H1 (cell line): ENCODE measurements at regions not wholly inside any gene's neighbourhood (a gene's known extent, or its start where the extent isn't known, plus 50 kb on each side); places are given as distances from the start of the nearest gene placed in this dataset.

ENCODE experiments used
- CTCF ChIA-PET: fragments of 300-600 bp; sonication (Branson Sonifier 250); formaldehyde crosslinking; loops from one replicate; lab custom pipeline; 2021; ENCODE audit not compliant: partially characterized antibody; lab: Charles Lee
- POLR2A ChIA-PET: fragments of 300-600 bp; sonication (Branson Sonifier 250); formaldehyde crosslinking; loops from one replicate; lab custom pipeline; 2021; ENCODE audit warnings: inconsistent platforms; ENCODE audit not compliant: partially characterized antibody; lab: Charles Lee
- DNase-seq, 2 experiments: peaks; one replicate each; pipeline versions ENCODE4 v3.0.0 to v3.0.0-alpha.2; 2010 to 2022; ENCODE audit warnings: low spot score in 2 of 2, low read depth in 1 of 2, mixed read lengths in 1 of 2
- FAIRE-seq: peaks from 2 replicates; lab custom pipeline; 2011; peaks lifted over from hg19 to GRCh38; lab: Jason Lieb, UNC
- H2AFZ ChIP-seq: 2 replicates; pipeline ENCODE4 v1.8.1; 2012; ENCODE audit warnings: low read length, inconsistent platforms
- H2AK5ac ChIP-seq: 2 replicates; pipeline ENCODE4 v1.6.1; 2013; ENCODE audit warnings: low read depth, low read length
- H2BK120ac ChIP-seq: replicated peaks from 2 replicates; pipeline ENCODE3; 2013; ENCODE audit warnings: low read depth, low read length, inconsistent platforms
- H2BK12ac ChIP-seq: 2 replicates; pipeline ENCODE4 v1.6.1; 2013; ENCODE audit warnings: low read depth, low read length
- H2BK15ac ChIP-seq: 2 replicates; pipeline ENCODE4 v1.6.1; 2013; ENCODE audit warnings: low read length
- H2BK20ac ChIP-seq: 2 replicates; pipeline ENCODE4 v1.6.1; 2013; ENCODE audit warnings: low read length
- H2BK5ac ChIP-seq: 2 replicates; pipeline ENCODE4 v1.6.1; 2013; ENCODE audit warnings: low read depth, low read length
- H3K14ac ChIP-seq: 2 replicates; pipeline ENCODE4 v1.6.1; 2013; ENCODE audit warnings: inconsistent platforms; ENCODE audit not compliant: insufficient read length
- H3K18ac ChIP-seq: 2 replicates; pipeline ENCODE4 v1.6.1; 2013; ENCODE audit warnings: low read length; ENCODE audit errors: extremely low read depth
- H3K23ac ChIP-seq: 2 replicates; pipeline ENCODE4 v1.6.1; 2013; ENCODE audit warnings: inconsistent platforms; ENCODE audit not compliant: insufficient read length
- H3K23me2 ChIP-seq: 2 replicates; pipeline ENCODE4 v1.6.1; 2013; ENCODE audit warnings: low read depth, low read length
- H3K27ac ChIP-seq: 2 replicates; pipeline ENCODE4 v1.6.1; 2011; ENCODE audit warnings: low read depth, low read length, inconsistent platforms
- H3K27me3 ChIP-seq, 4 experiments: replicated peaks in 1 of 4; 1 replicate in 1 of 4; 2 replicates in 3 of 4; pipeline versions ENCODE4 v1.6.1 to v1.8.1; 2011 to 2013; ENCODE audit warnings: low read length in 3 of 4, mild to moderate bottlenecking in 3 of 4, inconsistent platforms in 2 of 4, mixed read lengths in 2 of 4, moderate library complexity in 1 of 4; ENCODE audit not compliant: control insufficient read depth in 3 of 4, insufficient read depth in 3 of 4; ENCODE audit errors: extremely low read depth in 1 of 4
- H3K36me3 ChIP-seq, 4 experiments: 2 replicates each; pipeline versions ENCODE4 v1.6.1 to v1.8.1; 2011 to 2013; ENCODE audit warnings: mild to moderate bottlenecking in 4 of 4, low read length in 3 of 4, moderate library complexity in 2 of 4, control low read depth in 1 of 4, inconsistent platforms in 1 of 4; ENCODE audit not compliant: insufficient read depth in 4 of 4, control insufficient read depth in 2 of 4
- H3K4ac ChIP-seq: replicated peaks from 2 replicates; pipeline ENCODE3; 2013; ENCODE audit warnings: low read length, low read depth, mixed read lengths, inconsistent platforms; ENCODE audit not compliant: insufficient read length
- H3K4me1 ChIP-seq, 4 experiments: replicated peaks in 1 of 4; 1 replicate in 1 of 4; 2 replicates in 3 of 4; pipeline versions ENCODE4 v1.6.1 to v1.8.1; 2011 to 2013; ENCODE audit warnings: low read length in 3 of 4, inconsistent platforms in 2 of 4, mixed read lengths in 1 of 4; ENCODE audit not compliant: insufficient read depth in 4 of 4, control insufficient read depth in 3 of 4
- H3K4me2 ChIP-seq, 2 experiments: 2 replicates each; pipeline versions ENCODE4 v1.6.1 to v1.8.1; 2011 to 2013; ENCODE audit warnings: low read depth in 2 of 2, low read length in 2 of 2, control low read depth in 1 of 2, inconsistent platforms in 1 of 2, mild to moderate bottlenecking in 1 of 2; ENCODE audit not compliant: insufficient read depth in 1 of 2
- H3K4me3 ChIP-seq, 4 experiments: fragments of 200-600, 300-600 bp in 1 of 4; sonication (generic), shearing (Covaris generic), sonication (Bioruptor Twin) in 1 of 4; 2 replicates each; pipeline versions ENCODE4 v1.5.1 to v1.8.1; 2011 to 2016; ENCODE audit warnings: low read length in 4 of 4, low read depth in 3 of 4, control low read depth in 2 of 4, inconsistent platforms in 2 of 4, mild to moderate bottlenecking in 2 of 4, mixed read lengths in 1 of 4, moderate library complexity in 1 of 4; ENCODE audit not compliant: insufficient read depth in 2 of 4; ENCODE audit errors: extremely low read depth in 1 of 4
- H3K56ac ChIP-seq: replicated peaks from 2 replicates; pipeline ENCODE3; 2013; ENCODE audit warnings: low read depth, mild to moderate bottlenecking, mixed read lengths, low read length, inconsistent platforms; ENCODE audit not compliant: insufficient read length
- H3K79me1 ChIP-seq: 2 replicates; pipeline ENCODE4 v1.6.1; 2013; ENCODE audit warnings: low read depth, low read length, control low read depth
- H3K79me2 ChIP-seq, 2 experiments: 2 replicates each; pipeline versions ENCODE4 v1.6.1 to v1.8.1; 2012 to 2013; ENCODE audit warnings: low read length in 2 of 2, mild to moderate bottlenecking in 2 of 2, inconsistent platforms in 1 of 2; ENCODE audit not compliant: insufficient read depth in 2 of 2, control insufficient read depth in 1 of 2
- H3K9ac ChIP-seq, 4 experiments: replicated peaks in 1 of 4; 1 replicate in 1 of 4; 2 replicates in 3 of 4; pipeline versions ENCODE4 v1.6.1 to v1.8.1; 2011 to 2013; ENCODE audit warnings: low read depth in 3 of 4, low read length in 3 of 4, control low read depth in 2 of 4, mild to moderate bottlenecking in 2 of 4, moderate library complexity in 2 of 4, inconsistent platforms in 1 of 4; ENCODE audit errors: extremely low read depth in 1 of 4
- H3K9me3 ChIP-seq, 2 experiments: 2 replicates each; pipeline versions ENCODE4 v1.6.1 to v1.8.1; 2012 to 2013; ENCODE audit warnings: mild to moderate bottlenecking in 2 of 2, moderate library complexity in 2 of 2, control low read depth in 1 of 2, inconsistent platforms in 1 of 2, low read depth in 1 of 2, low read length in 1 of 2, mixed read lengths in 1 of 2; ENCODE audit not compliant: insufficient read depth in 2 of 2
- H4K20me1 ChIP-seq, 2 experiments: replicated peaks in 1 of 2; 2 replicates each; pipeline versions ENCODE3 to v1.8.1; 2011 to 2013; ENCODE audit warnings: inconsistent platforms in 2 of 2, low read length in 2 of 2, mild to moderate bottlenecking in 1 of 2; ENCODE audit not compliant: insufficient read depth in 2 of 2, control insufficient read depth in 1 of 2
- H4K5ac ChIP-seq: 2 replicates; pipeline ENCODE4 v1.6.1; 2013; ENCODE audit warnings: low read length, low read depth, mixed read lengths, inconsistent platforms; ENCODE audit not compliant: insufficient read length
- H4K8ac ChIP-seq: 2 replicates; pipeline ENCODE4 v1.8.0; 2013; ENCODE audit warnings: mild to moderate bottlenecking, moderate library complexity, low read length, inconsistent platforms; ENCODE audit not compliant: insufficient read depth; ENCODE audit errors: extremely low read depth
- H4K91ac ChIP-seq: replicated peaks from 2 replicates; pipeline ENCODE3; 2013; ENCODE audit warnings: low read length, mixed read lengths, inconsistent platforms; ENCODE audit not compliant: insufficient read length
- BACH1 ChIP-seq: IDR thresholded peaks from 2 replicates; pipeline ENCODE4 v1.6.1; 2012; ENCODE audit warnings: low read length, improper control_type of control experiment
- EP300 ChIP-seq, 2 experiments: IDR thresholded peaks; 1 replicate in 1 of 2; 2 replicates in 1 of 2; pipeline ENCODE4 v1.6.1; 2011 to 2012; ENCODE audit warnings: low read depth in 2 of 2, low read length in 2 of 2, mild to moderate bottlenecking in 2 of 2, borderline replicate concordance in 1 of 2, inconsistent platforms in 1 of 2, moderate library complexity in 1 of 2
- RXRA ChIP-seq: IDR thresholded peaks from 2 replicates; pipeline ENCODE4 v1.6.1; 2011; ENCODE audit warnings: low read depth, mild to moderate bottlenecking, low read length, moderate library complexity; ENCODE audit not compliant: insufficient read depth
- SIRT6 ChIP-seq: IDR thresholded peaks from one replicate; pipeline ENCODE4 v1.7.1; 2012; ENCODE audit warnings: low read length, inconsistent platforms
- WGBS, 2 experiments: shearing (Covaris generic) in 1 of 2; methylation state at CpG; one replicate each; pipeline versions ENCODE4 v1.1.6 to v1.1.7; 2013 to 2015; ENCODE audit warnings: low lambda C conversion rate in 2 of 2, mixed read lengths in 2 of 2, inconsistent platforms in 1 of 2, low coverage in 1 of 2, missing lambda C conversion rate in 1 of 2; ENCODE audit not compliant: insufficient replicate concordance in 2 of 2, insufficient coverage in 1 of 2, insufficient read length in 1 of 2; ENCODE audit errors: extremely low coverage in 1 of 2, missing lambda C conversion rate in 1 of 2; 5-methylcytosine and 5-hydroxymethylcytosine counted together
- TF ChIP-seq, protein P1 (sequence below), 3 experiments: IDR thresholded peaks; 1 replicate in 2 of 3; 2 replicates in 1 of 3; pipeline versions ENCODE4 v1.5.1 to v1.6.1; 2011; ENCODE audit warnings: low read length in 3 of 3, mild to moderate bottlenecking in 3 of 3, inconsistent platforms in 2 of 3, low read depth in 1 of 3, moderate library complexity in 1 of 3; ENCODE audit not compliant: insufficient read depth in 1 of 3; ENCODE audit errors: control extremely low read depth in 1 of 3

DNA sequence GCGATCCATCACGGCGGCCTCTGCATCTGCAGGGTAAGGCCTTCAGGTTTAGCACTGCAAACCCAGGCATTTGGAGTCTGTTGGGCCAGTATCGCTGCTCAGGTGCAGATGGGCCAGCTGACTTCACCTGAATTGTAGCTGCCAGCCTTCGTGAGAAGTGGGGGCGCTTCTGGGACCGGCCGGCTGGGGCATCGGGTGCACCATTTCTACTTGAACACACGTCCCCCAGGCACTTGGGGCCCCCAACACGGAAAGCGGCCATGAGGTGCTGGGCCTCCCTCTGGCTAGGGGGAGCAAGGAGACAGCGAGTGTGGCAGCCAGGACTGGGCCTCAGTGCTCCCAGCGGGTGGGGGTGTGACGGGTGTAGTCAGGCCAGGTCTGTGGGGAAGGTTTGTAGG, 767.6 kb downstream of the KCNJ18 start:
- no peak overlapping the region for H4K91ac ChIP-seq
- H2AFZ ChIP-seq: no peak overlapping the region
- no peak overlapping the region for H3K4ac ChIP-seq
- no peak overlapping the region for H3K9ac ChIP-seq
- DNase-seq (no peak), FAIRE-seq (no peak)
- no peak overlapping the region for H3K4me3 ChIP-seq
- H3K9me3 ChIP-seq: peaks cover 53 to 88% of the 10 kb centered on the region in 2 experiments
- H3K4me1 ChIP-seq: no peaks in the 10 kb centered on the region
- ChIA-PET CTCF (no interaction called here), POLR2A (no interaction called here)
- no peaks in the 10 kb centered on the region for H3K23me2 ChIP-seq
- no peak overlapping the region for H4K8ac ChIP-seq
- H4K5ac ChIP-seq: no peak overlapping the region
- no peak overlapping the region for H2BK12ac ChIP-seq
- WGBS, 2 experiments: 87% methylated on average over 7 of the region's 15 CpGs; no CpG with 5 or more reads in 1 of the 2 experiments
- no peaks in the 10 kb centered on the region for H3K79me2 ChIP-seq
- H2BK5ac ChIP-seq: no peak overlapping the region
- no peaks in the 10 kb centered on the region for H3K79me1 ChIP-seq
- TF ChIP-seq BACH1 (no peak), SIRT6 (no peak), RXRA (no peak), EP300 (IDR thresholded peaks at IDR 0.05; ENCODE audit: borderline replicate concordance in 1 of 2, low read depth in 2 of 2, low read length in 2 of 2) (no peak)
- TF ChIP-seq, protein P1, sequence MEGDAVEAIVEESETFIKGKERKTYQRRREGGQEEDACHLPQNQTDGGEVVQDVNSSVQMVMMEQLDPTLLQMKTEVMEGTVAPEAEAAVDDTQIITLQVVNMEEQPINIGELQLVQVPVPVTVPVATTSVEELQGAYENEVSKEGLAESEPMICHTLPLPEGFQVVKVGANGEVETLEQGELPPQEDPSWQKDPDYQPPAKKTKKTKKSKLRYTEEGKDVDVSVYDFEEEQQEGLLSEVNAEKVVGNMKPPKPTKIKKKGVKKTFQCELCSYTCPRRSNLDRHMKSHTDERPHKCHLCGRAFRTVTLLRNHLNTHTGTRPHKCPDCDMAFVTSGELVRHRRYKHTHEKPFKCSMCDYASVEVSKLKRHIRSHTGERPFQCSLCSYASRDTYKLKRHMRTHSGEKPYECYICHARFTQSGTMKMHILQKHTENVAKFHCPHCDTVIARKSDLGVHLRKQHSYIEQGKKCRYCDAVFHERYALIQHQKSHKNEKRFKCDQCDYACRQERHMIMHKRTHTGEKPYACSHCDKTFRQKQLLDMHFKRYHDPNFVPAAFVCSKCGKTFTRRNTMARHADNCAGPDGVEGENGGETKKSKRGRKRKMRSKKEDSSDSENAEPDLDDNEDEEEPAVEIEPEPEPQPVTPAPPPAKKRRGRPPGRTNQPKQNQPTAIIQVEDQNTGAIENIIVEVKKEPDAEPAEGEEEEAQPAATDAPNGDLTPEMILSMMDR (IDR thresholded peaks at IDR 0.05; ENCODE audit: control extremely low read depth in 1 of 3, insufficient read depth in 1 of 3, low read depth in 1 of 3, low read length in 3 of 3): no peak
- H2BK120ac ChIP-seq: no peak overlapping the region
- H3K27ac ChIP-seq: no peak overlapping the region
- H2BK15ac ChIP-seq: no peak overlapping the region
- H2AK5ac ChIP-seq: no peak overlapping the region
- H3K36me3 ChIP-seq: no peaks in the 10 kb centered on the region
- H4K20me1 ChIP-seq: no peaks in the 10 kb centered on the region
- H3K18ac ChIP-seq: no peak overlapping the region
- H3K27me3 ChIP-seq: no peaks in the 10 kb centered on the region
- no peak overlapping the region for H2BK20ac ChIP-seq
- H3K23ac ChIP-seq: no peak overlapping the region
- no peak overlapping the region for H3K4me2 ChIP-seq
- no peak overlapping the region for H3K14ac ChIP-seq
- no peak overlapping the region for H3K56ac ChIP-seq
